Lower leg skin (tissue), 4 donors: ENCODE measurements at regions not wholly inside any gene's neighbourhood (a gene's known extent, or its start where the extent isn't known, plus 50 kb on each side); places are given as distances from the start of the nearest gene placed in this dataset.
"Not testable (repeated sequence)": the region's sequence is repeated elsewhere in the genome, so short reads cannot be mapped to it uniquely, and the experiment has no call there.

Experiments used
- DNase-seq, 2 donors: peaks; one replicate each; pipeline ENCODE4 v3.0.0-alpha.2; 2019; ENCODE audit warnings: low spot score in 2 of 2
- H3K4me3 ChIP-seq: fragments of 200-600 bp; sonication (generic); 2 replicates; pipeline ENCODE4 v1.5.1; 2017; ENCODE audit warnings: mild to moderate bottlenecking, low read depth; ENCODE audit not compliant: poor library complexity, severe bottlenecking
- CTCF ChIP-seq, 3 donors: fragments of 450-650 bp; IDR thresholded peaks; one replicate each; pipeline ENCODE4 v1.5.1; 2016; ENCODE audit warnings: antibody characterized with exemption in 3 of 3, mild to moderate bottlenecking in 3 of 3, moderate library complexity in 2 of 3
- POLR2A ChIP-seq, 2 donors: fragments of 450-650 bp; IDR thresholded peaks; one replicate each; pipeline ENCODE4 v1.6.1; 2016 to 2017; ENCODE audit warnings: antibody characterized with exemption in 2 of 2, mild to moderate bottlenecking in 1 of 2, moderate library complexity in 1 of 2
- WGBS, 2 donors: methylation state at CpG; one replicate each; pipeline ENCODE4 v1.1.5; 2018; 5-methylcytosine and 5-hydroxymethylcytosine counted together
- intact Hi-C: fragments of 100-400 bp; cut with DNase I; formaldehyde crosslinking; loops from one replicate; pipeline ENCODE4 v1.15.0; 2023; ENCODE audit warnings: low total_unique reads

DNA sequence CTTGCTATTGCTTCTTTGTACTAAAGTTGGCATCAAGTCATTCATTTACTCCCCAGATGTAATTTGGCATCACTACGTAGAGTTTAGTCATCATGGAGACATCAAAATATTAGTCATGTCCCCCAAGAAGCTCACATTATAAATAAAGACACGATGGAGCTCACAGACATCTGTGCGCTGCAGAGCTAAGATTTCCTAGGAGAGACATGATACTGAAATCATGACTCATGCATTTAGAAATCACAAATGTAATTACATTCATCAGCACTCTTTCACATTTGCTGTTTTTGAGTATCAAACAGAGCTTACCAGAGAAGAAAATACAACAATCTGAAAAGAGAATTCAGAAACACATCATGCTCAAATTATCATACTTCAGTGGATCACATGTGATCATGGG, 169.8 kb downstream of the LRIG3 start:
- no peak for DNase-seq
- TF ChIP-seq CTCF (IDR thresholded peaks at IDR 0.05) (no peak), POLR2A (IDR thresholded peaks at IDR 0.05) (no peak)
- intact Hi-C loops: no loop called here
- H3K4me3 ChIP-seq: no peak overlapping the region
- 16 to 34% methylated on average over 3 of the region's 3 CpGs for WGBS, 2 donors

GRCh38 chr12:58757422-58757821, 162.9 kb downstream of the LRIG3 start:
- TF ChIP-seq POLR2A (IDR thresholded peaks at IDR 0.05) (no peak), CTCF (IDR thresholded peaks at IDR 0.05) (no peak)
- no peak overlapping the region for H3K4me3 ChIP-seq
- 75 to 77% methylated on average over 7 of the region's 7 CpGs for WGBS, 2 donors
- intact Hi-C loops: no loop called here
- no peak for DNase-seq

DNA sequence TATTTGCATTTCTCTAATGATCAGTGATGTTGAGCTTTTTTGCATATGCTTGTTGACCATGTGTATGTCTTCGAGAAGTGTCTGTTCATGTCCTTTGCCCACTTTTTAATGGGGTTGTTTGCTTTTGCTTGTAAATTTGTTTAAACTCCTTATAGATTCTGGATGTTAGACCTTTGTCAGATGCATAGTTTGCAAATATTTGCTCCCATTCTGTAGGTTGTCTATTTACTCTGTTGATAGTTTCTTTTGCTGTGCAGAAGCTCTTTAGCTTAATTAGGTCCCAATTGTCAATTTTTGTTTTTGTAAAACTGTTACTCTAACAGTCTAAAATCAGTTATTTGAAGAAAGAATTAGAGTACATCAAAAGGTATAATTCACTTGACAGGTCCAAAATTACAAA, 160.6 kb downstream of the LRIG3 start:
- WGBS, 2 donors: 0% methylated on average over 1 of the region's 1 CpG
- H3K4me3 ChIP-seq, intact Hi-C loops, DNase-seq: not testable (repeated sequence)

- intact Hi-C loops: no loop called here
- no peak for DNase-seq
- no peak overlapping the region for H3K4me3 ChIP-seq
- TF ChIP-seq POLR2A (IDR thresholded peaks at IDR 0.05) (no peak), CTCF (IDR thresholded peaks at IDR 0.05) (no peak)
- WGBS, 2 donors: 39 to 50% methylated on average over 1 of the region's 1 CpG
Observed at GRCh38 chr12:58761308-58761707, 159.0 kb downstream of the LRIG3 start.

GRCh38 chr12:58764100-58764953, 156.0 kb downstream of the LRIG3 start:
- intact Hi-C loops: no loop called here
- H3K4me3 ChIP-seq: no peak overlapping the region
- WGBS, 2 donors: 52 to 57% methylated on average over 6 of the region's 6 CpGs
- TF ChIP-seq POLR2A (IDR thresholded peaks at IDR 0.05) (no peak), CTCF (IDR thresholded peaks at IDR 0.05) (no peak)
- no peak for DNase-seq

GRCh38 chr12:58765076-58765475, 155.2 kb downstream of the LRIG3 start:
- TF ChIP-seq CTCF (IDR thresholded peaks at IDR 0.05) (no peak), POLR2A (IDR thresholded peaks at IDR 0.05) (no peak)
- DNase-seq: no peak
- WGBS, 2 donors: 39 to 43% methylated on average over 2 of the region's 2 CpGs
- H3K4me3 ChIP-seq: no peak overlapping the region
- intact Hi-C loops: no loop called here
